GM21367 (cell line): ENCODE measurements at regions not wholly inside any gene's neighbourhood (a gene's known extent, or its start where the extent isn't known, plus 50 kb on each side); places are given as distances from the start of the nearest gene placed in this dataset.

Source experiments
- ATAC-seq: cut with Tn5 transposase; IDR thresholded peaks from one replicate; pipeline ENCODE4 v1.9.1; 2021; ENCODE audit not compliant: unreplicated experiment

DNA sequence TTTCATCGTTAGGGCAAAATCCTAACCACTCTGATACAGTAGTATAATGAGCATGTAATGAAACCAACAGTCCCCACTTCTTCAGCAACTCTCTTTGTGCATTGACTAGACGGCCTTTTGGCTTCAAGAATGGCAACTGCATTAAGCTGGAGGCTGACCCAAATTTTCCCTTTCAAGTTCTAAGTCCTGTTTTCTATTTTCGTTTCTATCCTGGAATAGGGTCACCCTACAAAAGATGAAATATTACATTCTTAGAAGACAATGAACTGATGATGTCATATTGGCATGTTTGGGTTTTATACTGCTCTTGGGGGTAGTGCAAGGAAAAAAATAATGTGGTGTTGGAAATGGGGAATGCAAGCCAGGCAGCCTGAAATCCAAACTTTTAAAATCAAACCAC, 254.4 kb downstream of the ETAA1 start:
- no peak for ATAC-seq

DNA sequence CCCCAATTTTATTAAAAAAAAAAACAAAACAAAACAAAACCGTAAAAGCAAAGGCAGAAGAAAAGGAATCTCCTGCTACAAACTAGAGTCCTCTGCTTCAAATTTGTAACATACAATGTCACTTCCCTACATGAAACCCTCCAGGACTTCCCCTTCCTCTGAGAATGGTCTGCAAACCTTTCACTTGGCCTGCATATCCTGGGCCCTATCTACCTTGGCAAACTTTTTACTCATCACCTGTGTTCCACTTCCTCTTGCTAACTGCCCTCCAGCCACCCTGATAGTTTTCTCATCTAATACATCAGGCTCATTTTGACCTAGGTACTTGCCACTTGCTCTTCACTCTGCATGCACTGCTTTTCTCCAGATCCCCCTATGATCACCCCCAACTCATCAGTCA, 255.5 kb downstream of the ETAA1 start:
- ATAC-seq: no peak

DNA sequence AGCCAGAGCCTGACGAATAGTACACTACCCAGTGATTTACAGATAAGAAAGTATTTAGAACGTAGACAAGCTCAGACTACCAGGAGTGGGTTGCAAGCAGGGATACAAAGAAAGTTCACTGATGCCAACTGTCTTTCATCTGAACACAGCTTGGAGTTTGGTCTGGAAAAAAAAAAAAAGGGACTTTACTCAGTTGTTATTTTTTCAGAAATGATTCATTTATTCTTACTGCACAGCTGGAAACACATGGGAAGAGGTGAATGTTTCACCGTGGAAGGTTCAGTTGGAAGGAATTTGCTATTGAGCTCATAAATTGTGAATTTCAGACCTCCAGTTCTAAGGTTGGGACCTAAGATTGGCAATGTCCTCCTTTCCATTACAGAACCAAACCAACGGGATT, 259.7 kb downstream of the ETAA1 start:
- ATAC-seq: no peak

DNA sequence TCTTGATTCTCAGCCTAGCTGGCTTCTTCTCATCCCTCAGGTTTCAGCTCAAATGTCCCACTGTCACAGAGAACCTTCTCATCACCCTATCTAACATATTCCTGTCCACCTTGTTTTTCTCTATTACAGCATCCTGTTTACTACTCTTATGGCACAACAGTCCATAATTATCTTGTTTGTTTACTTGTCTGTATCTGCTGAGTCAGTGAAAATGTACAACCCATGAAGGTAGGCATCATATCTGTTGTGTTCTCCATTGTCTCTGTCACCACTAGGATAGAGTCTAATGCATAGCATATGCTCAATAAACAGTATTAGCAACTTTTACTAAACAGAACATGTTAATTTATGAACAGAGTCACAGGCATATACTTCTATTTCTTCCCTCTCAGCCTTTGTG, 261.7 kb downstream of the ETAA1 start:
- ATAC-seq: no peak

DNA sequence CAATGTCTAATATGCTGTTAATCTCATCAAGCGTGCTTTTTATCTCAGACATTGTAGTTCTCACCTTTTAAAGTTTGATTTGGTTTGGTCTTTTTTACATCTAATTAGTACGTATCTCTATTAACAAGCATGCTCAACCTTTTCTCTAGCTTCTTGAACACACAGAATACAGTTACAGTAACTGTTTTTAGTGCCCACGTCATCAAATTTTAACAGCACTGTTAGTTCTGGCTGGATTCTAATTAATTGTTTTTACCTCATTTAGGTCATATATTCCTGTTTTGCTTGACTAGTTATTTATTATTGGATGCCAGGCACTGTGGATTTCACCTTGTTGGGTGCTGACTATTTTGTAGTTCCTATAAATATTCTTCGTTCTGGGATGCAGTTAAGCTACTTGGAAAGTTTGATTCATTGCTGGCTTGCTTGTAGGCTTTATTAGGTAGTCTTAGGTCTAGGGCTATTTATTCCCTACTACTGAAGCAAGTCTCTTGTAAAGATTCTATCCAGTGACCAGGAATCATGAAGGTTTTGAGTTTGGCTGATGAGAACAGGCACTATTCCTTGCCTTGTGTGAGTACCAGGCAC, 263.0 kb downstream of the ETAA1 start:
- ATAC-seq: no peak

DNA sequence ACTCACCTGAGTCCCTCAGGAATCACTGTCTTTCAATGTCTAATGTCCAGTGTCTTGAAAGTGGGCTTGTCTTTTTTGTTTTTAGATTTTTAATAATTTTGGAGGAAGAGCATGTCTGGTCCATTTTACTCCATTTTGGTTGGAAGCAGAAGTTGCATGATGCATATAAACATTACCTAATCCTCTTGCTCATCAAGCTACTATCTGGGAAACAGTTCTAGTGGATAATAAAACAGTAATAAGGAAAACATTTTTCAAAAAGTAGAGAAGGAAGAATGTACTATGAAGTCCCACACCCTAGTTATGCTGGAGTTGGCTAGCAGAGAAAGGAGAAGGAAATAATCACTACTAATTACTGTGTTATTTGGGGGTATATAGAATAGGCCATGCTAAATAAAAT, 263.7 kb downstream of the ETAA1 start:
- no peak for ATAC-seq

DNA sequence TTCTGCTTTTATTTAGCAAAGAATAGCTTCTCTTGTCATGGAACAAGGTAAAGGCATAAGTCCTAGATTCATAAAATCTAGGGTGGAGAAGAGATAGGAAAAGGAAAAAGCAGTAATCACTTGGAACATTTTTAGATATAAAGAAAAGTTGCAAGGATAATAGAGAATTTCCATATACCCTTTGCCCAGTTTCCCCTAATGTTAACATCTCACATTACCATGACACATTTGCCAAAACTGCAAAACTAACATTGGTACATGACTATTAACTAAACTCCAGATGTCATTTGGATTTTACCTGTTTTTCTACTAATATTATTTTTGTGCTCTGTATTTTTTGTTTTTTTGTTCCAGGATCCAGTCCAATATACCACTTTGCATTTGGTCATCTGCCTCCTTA, 265.1 kb downstream of the ETAA1 start:
- no peak for ATAC-seq

DNA sequence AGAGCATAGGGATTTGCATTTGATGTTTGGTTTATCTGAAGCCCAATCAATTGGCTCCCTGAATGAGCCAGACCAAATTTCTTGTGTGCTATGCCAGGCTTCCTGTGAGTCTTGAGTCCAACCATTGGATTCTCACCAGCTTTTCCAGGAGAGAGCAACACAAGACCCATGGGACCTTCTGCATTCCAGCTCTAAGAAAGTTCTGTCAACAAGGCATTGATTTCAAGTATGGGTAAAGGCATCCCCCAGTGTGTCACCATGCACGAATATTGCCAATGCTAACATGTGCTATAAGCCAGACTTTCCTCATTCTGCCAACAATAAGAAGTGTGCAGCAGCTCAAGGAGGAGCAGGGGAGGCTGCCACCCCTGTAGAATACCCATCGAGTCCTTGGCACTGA, 266.6 kb downstream of the ETAA1 start:
- ATAC-seq: no peak

DNA sequence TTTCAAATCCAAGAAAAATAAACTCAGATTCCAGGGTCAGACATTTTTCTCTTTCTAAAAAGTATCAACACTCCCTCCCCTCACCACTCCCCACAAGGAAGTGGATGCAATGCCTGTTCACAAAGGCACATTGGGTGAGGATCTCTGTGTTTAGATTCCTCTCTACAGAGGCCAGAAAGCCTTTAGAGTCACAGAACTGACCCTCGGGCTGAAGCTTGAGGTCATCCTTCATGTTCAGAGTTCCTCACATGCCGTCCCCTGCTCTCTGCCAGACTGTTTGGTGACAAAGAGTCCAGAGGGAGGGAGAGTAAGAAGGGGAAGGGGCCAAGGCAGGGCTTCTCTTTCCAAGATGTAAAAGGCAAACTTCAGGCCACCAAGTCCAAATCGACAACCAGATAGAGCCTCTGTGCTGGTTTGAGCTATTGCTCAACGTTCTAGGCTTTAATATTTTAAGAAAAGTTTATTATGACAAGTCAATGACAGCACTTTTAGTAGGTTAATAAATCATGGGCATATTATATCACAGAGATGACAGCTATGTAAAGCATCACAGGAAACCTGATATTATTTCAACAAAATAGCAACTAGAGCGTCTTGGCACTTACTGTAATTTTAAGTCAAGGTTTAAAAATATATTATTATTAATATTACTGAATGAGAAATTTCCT, 269.4 kb downstream of the ETAA1 start:
- ATAC-seq: no peak

DNA sequence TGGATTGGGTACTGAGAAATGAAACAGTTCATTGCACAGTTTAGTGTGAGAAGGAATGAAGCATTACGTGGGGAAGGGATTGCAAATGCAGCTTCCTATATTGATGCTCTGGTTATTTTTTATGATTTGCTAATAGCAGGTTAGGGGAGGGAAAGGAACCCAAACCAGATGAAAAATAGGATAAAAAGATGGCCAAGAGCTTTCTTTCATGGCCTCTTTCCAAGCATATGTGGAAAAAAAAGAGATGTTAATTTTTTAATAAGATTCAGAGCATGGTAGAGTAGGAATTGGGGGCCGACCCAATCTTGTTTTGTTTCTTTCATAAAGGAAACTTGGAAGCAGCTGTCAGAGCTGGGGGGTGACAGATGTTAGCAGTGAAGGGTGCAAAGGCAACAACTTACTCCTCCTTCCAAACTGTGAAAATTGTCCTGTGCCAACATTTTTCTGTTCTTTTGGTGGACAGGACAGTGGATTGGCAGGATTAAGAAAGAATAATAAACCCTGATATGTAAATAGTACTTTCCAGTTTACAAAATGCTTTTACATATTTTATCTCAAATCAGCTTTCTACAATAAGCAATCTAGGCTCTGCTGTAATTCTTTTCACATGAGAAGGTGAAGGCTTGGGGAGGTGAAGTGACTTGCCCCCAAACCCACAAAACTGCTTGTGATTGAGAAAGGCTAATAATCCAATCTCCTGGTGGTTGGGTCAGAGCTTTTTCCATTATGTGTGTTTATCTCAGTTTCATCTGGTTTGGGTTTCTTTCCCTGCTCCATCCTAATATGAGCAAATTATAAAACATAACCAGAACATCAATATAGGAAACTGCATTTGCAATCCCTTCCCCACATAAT, 270.1 kb downstream of the ETAA1 start:
- ATAC-seq: no peak

DNA sequence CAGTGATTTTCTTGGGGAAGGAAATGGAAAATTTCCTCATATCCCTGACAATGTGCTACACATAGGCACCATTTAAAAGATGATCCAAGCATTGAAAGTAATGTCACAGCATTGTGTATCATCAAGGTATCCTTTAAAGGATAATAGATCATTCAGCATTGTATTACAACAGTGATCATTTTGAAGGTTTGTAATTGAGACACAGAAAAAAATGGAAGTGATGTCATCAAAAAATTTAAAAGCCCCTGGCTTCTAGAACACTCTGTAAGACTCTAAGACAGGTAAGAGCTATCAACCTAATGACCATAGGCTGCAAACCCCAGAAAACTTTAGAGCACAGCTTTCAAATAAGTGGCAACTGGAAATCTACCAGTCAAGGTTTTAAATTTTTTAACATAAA, 271.4 kb downstream of the ETAA1 start:
- no peak for ATAC-seq

DNA sequence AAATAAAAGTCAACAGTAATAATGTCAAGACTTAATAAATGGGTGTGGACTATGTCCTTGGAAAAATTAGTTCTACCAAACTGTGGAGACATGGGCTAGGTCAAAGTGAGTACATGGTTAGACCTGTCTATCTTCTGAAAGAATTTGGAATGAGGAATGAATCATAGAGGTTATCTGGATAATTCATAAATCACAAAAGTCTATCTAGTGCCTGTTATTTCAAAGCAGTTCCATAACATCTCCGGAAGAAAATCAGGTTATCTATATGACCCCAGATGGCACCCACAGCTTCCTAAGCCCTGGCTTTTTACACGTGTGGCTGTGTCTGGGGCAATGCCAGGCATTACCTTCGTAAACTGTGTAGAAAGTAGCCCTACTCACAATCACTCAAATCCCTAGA, 272.0 kb downstream of the ETAA1 start:
- no peak for ATAC-seq

DNA sequence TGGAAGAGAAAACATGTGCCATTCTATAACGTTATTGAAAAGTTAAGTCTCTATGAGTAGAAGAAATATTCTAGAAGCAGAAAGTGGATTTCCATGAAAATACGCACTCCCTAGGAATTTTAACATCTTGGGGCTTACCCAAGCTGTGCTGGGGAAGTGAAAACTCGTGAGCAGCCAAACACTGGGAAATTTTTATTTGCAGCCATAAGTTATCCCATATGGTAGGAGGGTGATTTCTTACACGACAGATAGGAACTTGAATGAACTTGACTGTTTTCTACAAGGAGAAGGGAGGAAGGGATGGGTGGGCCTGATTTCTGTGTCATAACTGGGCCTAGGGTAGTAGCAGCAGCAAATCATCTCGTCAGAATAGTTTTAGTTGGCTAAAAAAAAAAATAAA, 272.6 kb downstream of the ETAA1 start:
- ATAC-seq: no peak

DNA sequence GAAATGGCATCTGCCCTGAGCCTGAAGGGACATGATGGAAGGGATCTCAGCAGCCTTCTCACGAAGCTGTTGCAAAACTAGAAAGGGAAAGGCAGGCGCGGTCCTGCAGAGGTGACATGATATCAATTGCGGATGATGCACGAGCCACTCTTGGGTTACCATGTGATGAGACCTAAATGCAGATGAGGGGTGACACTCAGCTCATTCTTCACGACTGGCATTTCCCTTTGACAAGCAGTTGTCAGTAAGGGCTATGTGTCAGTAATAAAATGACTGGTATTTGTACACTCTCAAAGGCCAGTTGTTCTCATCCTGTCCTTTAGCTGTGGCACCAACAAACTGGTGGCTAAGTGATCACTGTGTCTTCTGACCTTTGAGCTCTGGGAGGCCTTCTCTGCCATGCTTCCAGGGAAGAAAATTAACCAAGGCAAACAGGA, 273.6 kb downstream of the ETAA1 start:
- ATAC-seq: no peak

DNA sequence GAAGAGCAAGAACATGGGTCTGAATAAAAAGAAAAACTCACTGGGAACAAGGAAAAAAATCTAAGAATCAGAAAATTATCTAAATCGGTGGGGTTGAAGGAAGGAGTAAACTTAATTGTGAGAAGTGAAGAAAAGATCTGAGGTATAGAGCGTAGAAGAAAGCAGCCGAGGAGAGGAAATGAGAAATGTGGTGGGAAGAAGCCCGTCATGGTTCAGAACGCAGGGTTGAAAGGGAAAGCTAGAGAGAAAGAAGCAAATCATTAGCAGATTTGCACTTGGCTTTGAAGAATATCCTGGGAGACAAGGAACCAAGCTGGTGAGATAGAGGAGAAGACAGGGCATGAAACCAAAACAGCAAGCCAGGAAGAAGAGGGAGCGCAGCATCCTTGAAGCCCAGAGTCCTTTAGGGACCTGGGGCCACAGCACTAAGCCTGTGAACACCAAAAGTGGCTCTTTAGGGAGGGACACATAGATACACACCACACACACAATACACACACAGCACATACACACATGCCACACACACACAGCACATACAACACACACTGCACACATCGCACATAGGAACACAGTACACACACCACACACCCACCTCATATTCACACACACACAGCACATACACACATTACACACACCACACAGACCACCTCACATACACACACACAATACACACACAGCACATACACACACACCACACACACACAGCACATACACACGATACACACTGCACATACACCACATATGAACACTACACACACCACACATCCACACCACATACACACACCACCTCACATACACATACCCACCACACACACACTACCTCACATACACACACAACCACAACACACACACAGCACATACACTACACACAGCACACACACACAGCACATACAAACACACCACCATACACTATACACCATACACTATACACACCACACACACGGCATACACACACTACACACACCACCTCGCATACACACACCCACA, 274.6 kb downstream of the ETAA1 start:
- ATAC-seq: no peak

DNA sequence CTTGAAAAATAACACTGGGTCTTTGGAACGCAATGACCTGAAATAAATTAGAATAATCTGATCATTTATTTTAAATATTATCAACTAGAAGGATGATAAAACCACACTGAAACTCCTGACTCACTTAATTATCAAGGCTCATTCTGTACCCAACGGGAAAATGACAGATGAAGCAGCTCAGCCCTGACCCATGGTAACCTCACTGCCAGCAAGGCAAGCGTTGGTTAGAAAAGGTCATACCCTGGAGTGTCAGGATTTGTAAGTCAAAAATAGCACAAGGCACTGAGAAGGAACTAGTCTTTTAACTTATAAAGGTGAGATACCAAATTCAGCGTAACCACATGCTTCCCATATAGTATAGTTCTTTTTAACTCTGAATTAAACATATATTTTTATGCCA, 277.5 kb downstream of the ETAA1 start:
- ATAC-seq: no peak

DNA sequence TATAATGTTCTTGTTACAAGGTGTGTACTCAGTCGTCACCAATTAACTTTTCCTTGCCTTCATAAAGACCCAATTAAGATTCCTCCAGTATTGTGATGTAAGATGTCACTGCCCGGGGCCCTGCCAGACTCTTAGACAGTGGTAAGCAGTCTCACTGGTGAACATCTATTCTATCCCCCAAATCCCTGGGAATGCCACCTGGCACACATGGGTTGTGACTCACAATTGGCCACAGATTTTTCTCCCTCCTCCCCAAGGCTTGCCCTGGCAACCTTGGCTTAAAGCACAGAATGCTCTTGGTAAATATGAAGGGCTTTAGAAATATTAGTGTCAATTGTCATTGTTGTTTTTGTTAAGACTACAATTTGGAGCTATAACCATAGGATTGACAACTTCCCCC, 287.9 kb downstream of the ETAA1 start:
- ATAC-seq: no peak

DNA sequence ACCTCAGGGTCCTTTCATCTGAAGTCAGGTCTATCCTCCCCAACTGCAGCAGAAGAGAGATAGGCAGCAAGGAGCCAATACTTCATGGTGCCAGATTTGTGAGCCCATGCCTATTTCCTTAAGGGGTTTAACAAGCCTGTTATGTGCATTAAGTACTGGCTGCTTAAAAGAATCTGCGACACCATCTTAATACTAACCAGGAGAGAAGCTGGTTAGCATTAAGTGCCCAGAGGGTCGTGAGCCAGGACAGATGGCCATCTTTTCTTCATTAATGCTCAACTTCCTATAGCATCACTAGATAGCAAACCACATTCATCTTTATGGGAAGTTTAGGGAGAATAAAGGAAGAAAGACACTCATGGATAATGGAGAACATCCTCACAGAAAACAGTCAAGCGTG, 289.1 kb downstream of the ETAA1 start:
- ATAC-seq: no peak

DNA sequence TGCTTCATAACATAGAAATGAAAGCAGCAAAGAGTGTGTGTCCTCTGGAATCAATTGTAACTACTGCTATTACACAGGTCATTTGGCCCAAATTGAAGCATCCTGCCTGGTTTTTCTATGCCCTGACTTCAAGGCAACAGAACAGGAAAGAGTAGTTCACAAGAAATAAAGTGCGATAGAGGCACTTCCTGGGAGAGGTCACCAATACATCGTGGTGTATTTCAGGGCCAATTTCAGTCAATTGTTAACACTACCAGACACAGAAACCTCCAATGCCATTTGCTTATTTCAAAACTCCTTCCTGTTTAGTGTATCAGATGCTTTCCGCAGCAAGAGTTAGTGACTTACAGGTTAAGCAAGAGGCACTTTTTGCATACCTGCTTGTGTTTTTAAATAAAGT, 292.1 kb downstream of the ETAA1 start:
- ATAC-seq: no peak

DNA sequence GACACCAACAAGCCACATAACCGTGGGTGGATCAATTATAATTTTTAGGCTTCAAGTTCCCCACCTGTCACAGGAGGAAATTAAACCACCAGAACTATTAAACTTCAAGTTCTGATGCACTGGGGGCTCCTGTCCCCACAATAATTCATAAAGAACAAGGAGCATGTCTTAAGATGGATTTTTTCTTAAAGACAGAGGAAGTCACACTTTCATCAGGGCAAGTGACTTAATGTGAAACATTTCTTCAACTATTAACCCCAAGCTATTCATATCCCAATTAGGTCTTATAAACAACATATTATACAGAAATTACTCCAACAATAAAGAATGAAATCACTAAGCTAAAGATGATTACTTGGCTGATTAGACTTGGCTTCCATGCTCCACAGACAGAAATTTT, 292.5 kb downstream of the ETAA1 start:
- no peak for ATAC-seq

DNA sequence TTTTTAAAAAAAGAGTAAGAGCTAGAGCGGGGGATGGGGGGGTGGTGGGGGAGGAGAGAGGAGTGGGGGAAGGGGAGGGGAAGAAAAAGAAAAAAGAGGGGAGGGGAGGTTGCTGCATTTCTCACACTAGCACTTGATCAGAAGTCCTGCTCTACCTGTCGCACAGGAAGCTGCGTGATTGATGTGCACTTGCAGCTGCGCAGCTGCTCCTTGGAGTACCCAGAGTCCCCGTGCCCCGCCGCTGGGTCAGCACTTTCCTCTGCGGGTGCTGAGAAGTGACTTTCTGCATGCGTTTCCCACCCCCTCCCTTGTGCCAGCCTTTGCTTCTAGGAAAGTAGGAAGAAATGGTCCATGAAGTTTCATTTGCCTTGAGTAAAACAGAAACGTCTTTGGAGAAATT, 297.3 kb downstream of the ETAA1 start:
- no peak for ATAC-seq
